Right hindlimb (tissue), 1 donor: ENCODE measurements at regions not wholly inside any gene's neighbourhood (a gene's known extent, or its start where the extent isn't known, plus 50 kb on each side); places are given as distances from the start of the nearest gene placed in this dataset.

Experiments used
- DNase-seq: peaks from one replicate; pipeline ENCODE4 v3.0.0-alpha.2; 2018

DNA sequence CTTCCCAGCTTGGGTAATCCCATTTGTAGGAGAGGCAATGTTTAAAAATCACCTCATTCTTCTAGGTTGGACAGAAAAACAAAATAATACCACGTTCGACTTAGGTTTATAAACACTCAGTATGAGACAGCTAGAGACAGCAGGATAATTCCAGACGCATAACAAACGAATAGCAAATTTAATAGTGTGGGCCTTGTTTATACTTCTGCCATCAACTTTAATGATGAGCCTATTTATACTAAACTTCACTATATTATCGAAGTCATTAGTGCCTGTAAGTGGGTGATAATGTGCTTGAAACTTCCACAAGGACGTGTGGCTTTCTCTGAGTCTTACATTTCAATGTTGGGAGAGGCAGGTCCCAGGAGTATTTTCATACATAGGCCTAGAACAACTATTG is 255.7 kb upstream of the PPARGC1A start:
- no peak for DNase-seq

DNA sequence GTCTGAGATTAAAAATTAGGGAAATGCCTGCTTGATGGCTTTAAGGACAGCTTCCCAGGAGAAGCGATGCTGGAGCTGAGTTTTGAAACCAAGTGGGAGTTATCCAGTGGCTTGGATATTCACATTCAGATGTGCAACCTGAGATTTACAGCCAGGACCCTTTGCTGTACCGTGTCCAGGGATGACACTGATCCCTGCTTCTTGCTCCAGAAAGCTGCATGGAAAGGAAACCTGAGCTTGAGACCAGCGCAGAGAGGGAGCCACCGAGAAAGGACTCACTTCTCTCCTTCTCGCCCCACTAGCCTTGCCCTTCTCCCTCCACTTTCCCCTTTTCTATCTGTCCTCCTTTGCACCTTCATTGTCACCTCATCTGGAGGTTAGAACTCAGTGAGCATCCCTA is 254.5 kb upstream of the PPARGC1A start:
- DNase-seq: no peak

DNA sequence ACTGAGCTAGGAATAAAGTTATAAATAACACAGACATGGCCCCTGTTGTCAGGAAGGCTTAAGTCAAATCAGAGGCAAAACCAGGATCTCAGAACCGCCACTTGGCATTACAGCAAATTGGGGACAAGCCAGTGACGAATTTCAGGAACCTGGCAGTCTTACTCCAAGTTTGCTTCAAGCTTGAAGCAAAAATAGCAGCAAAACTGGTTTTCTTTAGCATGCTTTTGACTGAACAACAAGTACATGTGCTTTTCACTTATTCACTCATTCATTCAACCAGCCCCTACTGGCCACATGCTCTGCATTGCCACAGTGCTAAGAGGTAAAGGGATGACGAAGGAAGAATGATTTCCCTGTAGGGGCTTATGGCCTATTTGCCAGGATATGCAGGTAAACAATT is 253.9 kb upstream of the PPARGC1A start:
- no peak for DNase-seq

DNA sequence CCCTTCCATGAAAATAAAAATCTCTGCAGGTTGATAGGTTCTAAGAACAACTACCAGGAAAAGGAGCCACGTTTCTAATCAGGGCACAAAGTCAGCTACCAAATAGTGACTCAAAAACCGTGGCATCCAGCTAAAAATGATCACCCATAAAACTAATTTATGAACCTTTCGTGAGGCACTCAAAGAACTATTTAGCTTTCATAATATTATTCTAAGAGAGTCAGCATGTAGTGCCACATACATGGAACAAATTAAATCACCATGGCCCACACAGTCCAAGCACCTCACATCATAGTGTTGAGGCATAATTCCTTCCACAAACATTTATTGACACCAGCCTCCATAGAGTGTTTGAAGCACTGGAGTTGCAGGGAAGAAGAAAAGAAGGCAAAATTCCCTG is 252.0 kb upstream of the PPARGC1A start:
- no peak for DNase-seq

DNA sequence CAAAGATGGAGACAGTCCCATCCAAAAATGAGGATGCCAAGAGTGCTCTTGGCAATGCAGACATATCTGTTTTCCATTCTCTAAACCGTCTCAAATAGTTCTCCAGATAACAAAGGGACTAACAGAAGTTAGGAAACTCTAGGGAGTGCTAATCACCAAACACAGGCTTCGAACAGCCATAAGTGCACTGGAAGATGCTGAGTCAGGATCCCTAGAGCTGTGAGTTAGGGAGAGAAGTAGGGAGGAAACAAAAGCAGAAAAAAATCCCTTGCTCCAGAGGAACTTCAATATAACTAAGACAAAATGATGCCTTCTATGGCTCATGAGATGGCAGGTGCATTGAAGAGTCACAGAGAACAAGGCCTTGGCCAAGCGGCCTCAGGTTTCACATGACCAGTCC is 251.0 kb upstream of the PPARGC1A start:
- DNase-seq: no peak

DNA sequence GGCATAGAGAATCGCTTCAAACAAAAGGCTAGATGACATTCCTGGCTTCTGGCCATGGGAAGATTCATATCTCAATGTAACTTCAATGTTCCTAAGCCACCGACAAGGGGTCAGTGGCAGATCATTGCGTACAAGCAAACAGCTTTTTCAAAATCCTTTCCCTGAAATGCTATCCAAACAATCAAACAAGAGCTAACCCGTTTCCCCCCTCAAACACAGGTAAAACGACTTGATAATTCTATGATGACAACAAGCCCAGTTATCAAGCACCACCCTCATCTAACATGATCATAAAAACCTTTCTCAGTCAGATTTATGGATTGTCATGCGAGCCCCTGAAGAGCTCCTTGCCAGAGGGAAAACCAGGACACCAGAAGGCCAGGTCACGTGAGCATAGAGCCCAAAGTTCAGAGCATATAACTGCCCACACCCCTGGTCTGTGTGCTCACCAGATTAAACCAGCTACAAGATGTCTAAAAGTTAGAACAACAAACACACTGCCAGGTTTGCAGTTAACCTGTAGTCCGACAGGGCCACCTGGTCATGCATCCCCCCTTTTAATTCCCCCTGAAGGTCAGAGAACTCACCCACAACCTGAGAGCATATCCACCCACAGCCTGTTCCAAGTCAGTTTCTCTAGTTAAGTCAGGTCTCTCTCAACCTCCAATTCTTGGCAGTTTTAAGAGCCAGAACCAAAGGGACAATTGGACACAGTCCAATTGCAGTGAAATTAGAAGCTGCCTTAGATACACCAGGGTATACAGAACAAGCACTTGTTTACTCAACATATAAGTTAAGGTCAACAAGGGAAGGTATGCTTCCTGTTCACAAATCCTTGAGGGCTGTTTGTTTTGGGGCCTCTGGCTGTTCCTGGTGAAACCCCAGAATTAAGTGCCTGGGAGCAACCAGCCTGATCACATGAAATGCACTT is 248.1 kb upstream of the PPARGC1A start:
- DNase-seq: no peak

DNA sequence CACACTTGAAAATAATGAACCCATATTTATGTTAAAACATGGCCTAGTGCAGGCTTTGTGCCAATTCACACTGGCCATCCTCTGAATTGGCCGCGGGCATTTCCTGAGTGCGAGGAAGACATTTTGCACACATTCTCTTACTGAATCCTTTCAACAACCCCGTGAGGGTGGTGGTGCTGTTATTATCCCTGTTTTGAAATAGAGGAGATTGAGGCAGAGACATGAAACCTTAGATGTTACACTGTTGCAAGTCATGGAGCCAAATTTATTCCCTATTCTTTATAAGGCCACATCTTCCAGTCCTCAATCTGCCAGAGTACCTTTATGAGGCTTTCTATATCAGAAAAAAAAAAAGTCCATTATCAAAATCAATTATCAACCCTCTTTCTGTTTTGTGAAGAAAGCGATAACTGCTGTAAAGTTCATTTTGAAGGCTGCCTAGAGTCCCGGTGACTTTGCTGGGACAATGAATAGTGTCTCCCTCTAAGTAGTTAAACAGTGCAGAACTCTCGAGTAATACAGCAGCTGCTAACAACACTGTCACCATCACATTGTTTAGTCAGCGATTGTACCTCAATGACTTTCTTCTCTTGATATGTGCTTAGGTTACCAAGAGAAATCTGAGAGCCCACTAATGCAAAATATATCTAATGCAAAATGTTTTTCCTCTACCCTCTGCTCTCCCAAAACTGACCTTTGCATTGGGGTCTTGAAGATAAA is 242.3 kb upstream of the PPARGC1A start:
- DNase-seq: no peak

DNA sequence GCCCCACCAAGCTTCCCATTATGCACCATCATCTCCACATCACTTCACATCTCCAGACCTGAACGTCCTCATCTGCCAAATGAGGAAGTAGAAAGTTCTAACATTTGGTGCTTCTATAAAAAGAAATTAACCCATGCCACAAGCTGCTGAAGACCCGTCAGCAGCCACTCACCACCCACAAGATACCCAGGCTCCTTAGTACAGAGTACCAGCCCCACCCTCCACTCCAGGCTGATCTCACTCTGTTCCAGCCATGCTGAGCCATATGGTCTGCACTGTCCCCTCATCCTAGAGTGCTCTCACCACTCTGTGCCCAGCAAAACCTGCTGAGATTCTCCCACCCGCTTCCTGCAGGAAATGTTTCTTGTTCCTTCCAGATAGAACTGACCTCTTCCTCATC is 240.8 kb upstream of the PPARGC1A start:
- no peak for DNase-seq

DNA sequence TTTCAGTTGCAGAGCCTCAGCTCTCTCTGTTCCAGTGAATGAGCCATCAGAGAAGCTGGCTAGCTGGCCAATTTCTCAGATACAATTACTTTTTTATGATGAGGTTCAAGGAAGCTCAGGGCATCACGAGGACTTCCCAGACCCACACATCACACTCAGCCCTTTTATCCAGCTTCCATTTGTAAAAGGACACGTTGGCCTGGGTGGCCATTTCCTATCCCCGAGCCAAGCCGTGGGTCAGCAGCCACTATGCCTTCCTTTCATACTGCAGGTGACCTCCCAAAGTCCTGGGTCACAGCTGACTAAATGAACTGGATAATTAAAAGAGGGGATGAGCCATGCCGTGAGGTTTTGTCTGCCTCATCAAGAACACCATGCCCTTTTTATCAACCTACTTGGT is 236.9 kb upstream of the PPARGC1A start:
- no peak for DNase-seq

DNA sequence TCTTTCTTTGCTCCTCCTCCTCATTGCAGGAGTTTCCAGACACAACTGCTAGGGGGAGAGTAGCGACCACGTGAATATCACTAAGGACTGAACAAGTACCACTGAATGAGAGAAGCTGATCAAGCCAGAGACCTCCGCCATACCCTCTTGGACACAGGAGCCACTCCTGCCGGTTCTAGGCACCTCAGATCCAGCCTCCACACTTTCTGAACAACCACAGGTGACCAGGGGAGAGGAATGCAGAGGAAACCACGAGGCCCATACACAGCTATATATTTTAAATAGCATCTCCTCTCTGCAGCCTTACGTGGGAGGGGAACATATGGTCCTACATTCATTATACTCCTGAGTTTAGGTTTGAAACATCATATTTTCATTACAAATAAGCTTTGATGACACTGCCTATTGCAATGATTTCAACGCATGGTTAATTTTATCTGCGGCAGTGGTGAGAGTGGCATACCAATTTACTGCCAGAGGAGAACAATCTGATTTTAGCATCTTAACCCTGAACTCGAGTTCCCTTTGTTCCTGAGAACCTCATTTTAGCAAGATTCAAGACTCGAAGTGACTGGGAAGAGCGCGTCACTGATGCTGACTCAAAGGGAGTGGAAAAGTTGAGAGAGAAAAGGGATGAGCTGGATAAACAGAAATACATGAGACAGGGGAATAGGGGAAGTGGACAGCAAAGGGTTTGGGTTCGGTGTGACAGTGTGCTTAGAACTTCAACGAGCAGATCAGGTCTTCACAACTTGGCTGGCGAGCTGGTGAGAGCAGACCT is 231.7 kb upstream of the PPARGC1A start:
- DNase-seq: no peak

DNA sequence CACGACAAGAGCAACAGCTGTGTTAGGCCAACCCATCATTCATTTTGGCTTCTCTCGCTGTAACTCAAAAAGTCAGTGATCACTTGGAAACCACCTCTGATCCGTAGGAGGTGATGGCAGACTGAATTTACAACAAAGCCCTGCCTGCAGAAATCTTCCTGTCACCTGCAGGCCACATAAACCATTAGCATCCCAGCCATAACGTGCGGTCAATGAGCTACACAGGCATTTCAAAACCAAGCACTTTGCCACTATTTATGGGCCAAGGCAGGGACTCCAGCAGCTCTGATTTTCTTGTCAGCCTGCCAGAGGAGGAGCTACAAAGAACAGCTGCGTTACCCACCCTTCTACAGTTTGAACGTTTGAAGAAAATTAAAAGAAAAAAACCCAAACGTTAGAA is 228.1 kb upstream of the PPARGC1A start:
- DNase-seq: peak; percentile 55

DNA sequence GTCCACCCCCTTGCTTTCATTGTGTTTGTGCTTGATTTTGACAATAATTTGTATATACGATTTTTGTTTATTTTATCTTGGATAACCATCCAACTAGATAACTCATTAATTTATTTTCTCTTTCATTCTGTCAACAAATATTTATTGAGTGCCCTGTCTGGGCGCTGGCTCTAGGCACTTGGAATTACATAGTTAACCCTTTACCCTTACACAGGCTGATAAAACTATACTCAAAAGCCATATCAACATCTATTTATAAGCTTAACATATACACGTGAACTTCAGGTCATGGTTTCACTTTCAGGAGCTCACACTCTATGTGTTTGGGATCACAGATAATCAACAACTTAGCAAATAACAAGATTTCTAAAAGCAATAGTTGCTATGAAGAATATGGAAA is 226.3 kb upstream of the PPARGC1A start:
- DNase-seq: no peak

DNA sequence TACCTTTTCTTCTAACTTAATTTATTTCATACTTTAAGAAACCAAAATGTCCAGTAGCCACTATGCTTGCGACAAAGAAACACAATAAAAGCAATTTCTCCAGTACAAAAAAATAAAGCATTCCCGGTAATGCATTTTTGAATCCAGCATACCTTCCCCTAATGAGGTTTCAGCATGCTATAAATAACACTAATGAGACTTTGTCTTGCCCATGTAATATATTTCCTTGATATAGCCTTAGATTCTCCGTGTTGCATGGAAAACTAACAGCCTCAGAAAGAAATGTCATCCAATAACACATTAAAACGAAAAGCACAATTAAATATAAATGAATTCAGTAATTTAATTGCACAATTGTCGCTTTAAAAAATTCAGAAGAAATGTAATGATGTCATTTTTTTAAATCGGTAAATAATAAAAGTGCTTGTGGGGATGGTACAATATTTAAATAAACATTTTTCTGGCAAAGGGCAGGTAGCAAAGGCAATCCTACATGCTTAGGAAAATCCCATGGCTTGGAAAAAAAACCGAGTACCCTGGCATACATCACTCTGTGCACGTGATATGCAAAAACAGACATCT is 225.2 kb upstream of the PPARGC1A start:
- DNase-seq: no peak

DNA sequence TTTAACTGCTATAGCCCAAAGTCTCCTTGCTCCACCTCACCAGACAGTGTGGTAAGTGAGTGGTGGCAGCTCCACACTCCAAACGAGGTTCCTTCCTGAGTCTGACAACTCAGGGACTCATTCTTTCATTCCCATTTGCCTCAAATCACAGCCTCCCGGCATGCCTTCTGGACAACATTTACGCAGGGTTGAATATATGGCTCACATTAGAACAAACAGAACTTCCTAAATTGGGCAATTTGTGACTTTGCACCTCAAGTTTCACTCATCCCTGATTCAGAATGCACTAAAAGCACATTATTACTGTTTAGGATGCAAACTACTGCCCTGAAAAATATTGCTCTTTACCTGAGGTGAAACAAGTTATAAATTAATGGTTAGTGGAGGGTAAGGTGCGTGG is 224.6 kb upstream of the PPARGC1A start:
- DNase-seq: no peak

DNA sequence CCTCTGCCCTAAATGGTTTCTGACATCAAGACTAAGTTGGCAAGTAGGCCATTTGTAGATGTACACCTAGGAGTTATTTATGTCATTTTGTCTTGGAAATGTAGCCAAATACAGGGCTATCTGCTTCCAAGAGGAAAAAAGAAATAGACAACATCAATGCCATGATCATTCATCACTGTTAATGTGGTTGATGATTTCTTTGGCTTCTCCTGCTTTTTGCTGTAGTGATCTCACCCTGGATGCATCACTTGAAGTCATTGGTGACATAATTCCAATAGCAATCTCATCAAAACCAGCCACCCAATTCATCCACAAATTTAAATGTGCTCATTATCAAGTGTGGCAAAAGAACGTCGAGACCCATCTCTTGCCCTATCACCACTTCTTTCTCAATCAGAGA is 222.6 kb upstream of the PPARGC1A start:
- DNase-seq: no peak

DNA sequence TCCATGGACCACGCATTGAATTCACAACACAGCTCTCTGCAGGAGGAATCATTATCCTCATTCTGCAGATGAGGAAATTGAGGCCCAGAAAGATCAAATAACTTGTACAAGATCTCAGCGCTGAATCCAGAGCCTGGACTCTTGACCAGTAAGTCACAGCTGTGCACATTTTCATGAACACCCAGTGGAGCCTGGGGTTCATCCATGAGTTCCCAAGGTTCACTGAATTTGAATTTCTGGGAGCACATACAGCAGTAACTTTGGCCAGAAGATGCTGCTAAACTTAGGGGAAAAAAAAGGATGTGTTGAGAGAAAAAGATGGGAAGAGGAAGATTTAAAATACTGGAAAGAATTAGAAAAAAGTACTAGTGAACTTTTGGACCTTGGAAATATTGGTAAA is 218.7 kb upstream of the PPARGC1A start:
- peak; percentile 52 for DNase-seq

DNA sequence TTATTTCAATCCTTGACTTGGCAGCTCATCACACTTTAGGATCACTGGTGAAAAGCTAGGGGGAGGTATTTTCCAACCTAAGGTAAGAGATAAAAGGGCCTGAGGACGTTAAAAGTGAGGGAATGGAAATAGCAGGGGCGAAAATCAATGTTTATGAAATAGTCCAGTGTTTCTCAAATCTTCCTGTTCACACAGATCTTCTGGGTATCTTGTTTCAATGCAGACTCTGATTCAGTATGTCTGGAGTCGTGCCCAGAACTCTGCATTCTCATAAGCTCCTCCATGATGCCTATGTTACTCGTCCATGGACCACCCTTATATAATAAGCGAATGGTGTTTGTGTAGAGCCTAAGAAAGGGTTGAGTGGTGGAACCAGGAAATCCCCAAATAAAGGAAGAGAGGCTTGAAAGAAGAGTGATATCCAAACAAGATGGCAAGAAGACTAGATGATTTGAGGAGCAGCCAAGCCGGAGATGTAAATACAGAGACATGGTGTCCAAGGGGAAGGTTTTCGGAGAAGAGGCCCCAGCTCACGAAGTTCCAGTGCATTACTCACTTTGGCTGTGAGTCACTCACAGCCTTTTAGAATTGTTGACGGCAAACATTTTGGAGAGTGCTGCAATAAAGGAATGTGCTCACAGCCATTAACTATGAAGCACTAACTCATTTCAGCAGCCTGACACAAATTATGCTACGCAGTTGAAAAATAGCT is 215.6 kb upstream of the PPARGC1A start:
- peak; percentile 72 for DNase-seq

DNA sequence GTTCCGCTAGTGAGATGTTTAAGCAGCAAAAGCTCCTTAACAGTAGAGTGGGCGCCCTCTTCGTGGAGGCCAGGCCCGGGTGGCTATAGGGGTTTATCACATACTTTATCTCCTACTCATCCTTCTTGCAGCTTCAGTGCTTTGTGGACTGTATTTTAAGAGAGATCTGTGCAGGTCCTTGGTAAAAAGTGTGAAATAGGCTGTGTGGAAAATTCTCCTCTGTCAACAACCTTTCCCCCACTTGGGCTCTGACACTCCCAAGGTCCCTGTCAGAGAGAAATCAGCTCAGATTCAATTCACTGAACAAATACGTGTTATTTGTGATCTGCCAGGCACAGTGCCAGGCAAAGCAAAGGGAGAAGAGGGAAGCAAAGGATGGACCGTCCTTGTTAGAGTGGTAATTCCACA is 214.3 kb upstream of the PPARGC1A start:
- no peak for DNase-seq

DNA sequence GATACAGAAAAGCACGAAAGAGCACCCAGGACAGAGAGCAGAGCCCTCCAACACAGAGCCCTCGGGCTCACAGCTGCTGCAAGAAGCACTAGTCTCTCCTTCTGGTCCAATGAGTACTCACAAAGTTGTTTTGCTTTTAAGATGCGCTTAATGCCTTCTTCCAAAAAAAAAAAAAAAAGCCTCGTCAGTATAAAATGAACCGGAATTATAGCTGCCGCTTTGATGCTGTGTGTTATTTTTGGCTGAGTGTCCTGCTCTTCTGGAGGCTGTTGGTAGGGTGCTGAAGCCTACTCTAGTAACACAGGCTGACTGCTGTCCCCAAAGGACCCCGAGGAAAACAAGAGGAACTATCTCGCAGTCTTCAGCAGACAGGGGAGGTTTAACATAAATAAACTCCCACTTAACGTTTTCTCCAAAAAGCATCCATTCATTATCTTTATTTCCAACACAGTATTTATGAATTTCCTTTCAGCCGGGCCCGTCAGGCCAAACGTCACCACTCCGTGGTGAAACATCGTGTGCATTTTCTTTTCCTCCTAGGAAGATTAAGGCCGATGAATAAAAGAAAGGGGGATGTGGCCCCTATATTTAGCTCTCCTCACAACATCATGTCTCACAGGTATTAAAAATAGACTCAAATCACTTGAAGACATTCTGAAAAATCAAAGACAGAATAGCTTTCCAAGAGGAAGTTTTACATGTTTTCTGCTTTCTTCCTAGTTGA is 213.7 kb upstream of the PPARGC1A start:
- peak; percentile 47 for DNase-seq

DNA sequence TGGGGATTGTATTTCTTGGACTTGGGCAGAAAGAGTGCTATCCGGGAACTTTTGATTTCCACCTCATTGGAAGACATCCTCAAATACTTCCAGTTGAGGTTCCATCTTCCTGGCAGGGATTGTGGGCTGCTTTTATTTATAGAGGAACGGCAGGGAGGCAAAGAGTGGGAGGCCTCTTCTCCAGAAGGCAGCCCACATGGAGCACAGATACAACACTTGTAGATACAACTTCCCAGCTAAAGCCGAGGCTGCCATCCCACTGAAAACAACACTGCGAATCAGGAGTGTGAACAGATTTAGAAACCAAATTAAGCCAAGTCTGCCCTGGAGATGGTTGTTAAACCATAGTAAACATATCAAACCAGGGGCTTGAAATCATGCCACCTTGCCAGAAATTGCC is 212.8 kb upstream of the PPARGC1A start:
- no peak for DNase-seq

DNA sequence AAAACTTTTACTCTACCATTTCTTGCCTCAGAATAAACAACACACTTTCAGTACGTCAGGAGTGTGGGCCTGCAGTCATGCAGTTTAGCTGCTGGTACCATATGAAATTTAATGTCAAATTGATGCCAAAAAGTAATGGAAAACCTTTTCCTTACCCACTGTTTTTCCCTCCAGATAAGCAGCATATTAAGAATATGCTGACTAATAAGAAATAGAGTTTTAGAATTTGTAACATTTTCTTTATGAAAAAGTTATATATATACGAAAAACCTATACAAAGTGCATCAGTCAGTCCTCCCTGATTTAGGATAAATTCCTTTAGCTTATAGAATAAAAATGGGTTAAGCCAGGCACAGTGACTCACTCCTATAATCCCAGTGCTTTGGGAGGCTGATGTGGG is 206.8 kb upstream of the PPARGC1A start:
- DNase-seq: no peak

DNA sequence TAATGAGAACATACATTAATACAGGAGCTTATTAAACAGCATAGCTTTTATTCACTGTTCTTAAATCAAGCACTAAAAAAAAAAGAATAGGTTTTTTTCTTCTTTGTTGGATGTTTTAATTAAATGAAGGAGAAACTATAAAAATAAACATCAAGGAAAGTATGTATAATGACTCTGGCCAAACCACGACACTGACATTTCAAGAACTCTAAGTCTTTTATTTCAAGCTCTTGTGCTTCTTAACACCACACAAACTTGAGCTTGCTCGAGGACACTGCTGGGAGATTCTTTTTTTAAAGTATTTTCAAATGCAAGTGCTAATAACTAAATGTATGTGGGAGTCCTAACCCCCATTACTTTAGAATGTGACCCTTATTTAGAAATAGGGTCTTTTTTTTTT is 204.9 kb upstream of the PPARGC1A start:
- DNase-seq: no peak
